HG02973 (cell line): ENCODE measurements at regions not wholly inside any gene's neighbourhood (a gene's known extent, or its start where the extent isn't known, plus 50 kb on each side); places are given as distances from the start of the nearest gene placed in this dataset.

ENCODE experiments used
- ATAC-seq: cut with Tn5 transposase; IDR thresholded peaks from one replicate; pipeline ENCODE4 v1.9.1; 2021; ENCODE audit warnings: moderate library complexity; ENCODE audit not compliant: unreplicated experiment

- ATAC-seq, result peak; percentile 58
Measured at GRCh38 chr3:168267179-168267578, 171.5 kb upstream of the GOLIM4 start.

GRCh38 chr3:168266335-168266734, 170.6 kb upstream of the GOLIM4 start:
- ATAC-seq, result no peak

GRCh38 chr3:168262887-168263286, 167.2 kb upstream of the GOLIM4 start:
- ATAC-seq, result no peak

GRCh38 chr3:168260859-168261258, 165.1 kb upstream of the GOLIM4 start:
- ATAC-seq, result peak; percentile 82

GRCh38 chr3:168251371-168251770, 155.6 kb upstream of the GOLIM4 start:
- peak; percentile 58 for ATAC-seq

GRCh38 chr3:168250415-168250861, 154.7 kb upstream of the GOLIM4 start:
- ATAC-seq, result peak; percentile 33

GRCh38 chr3:168249550-168250414, 154.1 kb upstream of the GOLIM4 start:
- peak; percentile 58 for ATAC-seq

- ATAC-seq, result no peak
Measured at GRCh38 chr3:168249205-168249549, 153.5 kb upstream of the GOLIM4 start.

GRCh38 chr3:168248383-168249204, 152.9 kb upstream of the GOLIM4 start:
- no peak for ATAC-seq

- ATAC-seq, result no peak
Measured at GRCh38 chr3:168241156-168241555, 145.4 kb upstream of the GOLIM4 start.

GRCh38 chr3:168239287-168239686, 143.6 kb upstream of the GOLIM4 start:
- ATAC-seq, result no peak

GRCh38 chr3:168233001-168233400, 137.3 kb upstream of the GOLIM4 start:
- no peak for ATAC-seq

GRCh38 chr3:168223085-168223484, 127.4 kb upstream of the GOLIM4 start:
- ATAC-seq, result no peak

- ATAC-seq, result no peak
Measured at GRCh38 chr3:168220556-168220955, 124.8 kb upstream of the GOLIM4 start.

GRCh38 chr3:168219530-168219929, 123.8 kb upstream of the GOLIM4 start:
- ATAC-seq, result no peak

GRCh38 chr3:168218600-168218999, 122.9 kb upstream of the GOLIM4 start:
- ATAC-seq, result no peak

- ATAC-seq, result no peak
Measured at GRCh38 chr3:168216851-168217250, 121.1 kb upstream of the GOLIM4 start.

GRCh38 chr3:168213920-168214319, 118.2 kb upstream of the GOLIM4 start:
- ATAC-seq, result peak; percentile 96

- ATAC-seq, result no peak
Measured at GRCh38 chr3:168212664-168213285, 117.1 kb upstream of the GOLIM4 start.

GRCh38 chr3:168205451-168205850, 109.7 kb upstream of the GOLIM4 start:
- no peak for ATAC-seq

GRCh38 chr3:168197162-168197561, 101.4 kb upstream of the GOLIM4 start:
- ATAC-seq, result no peak
